HL-60 (cell line): ENCODE measurements at regions not wholly inside any gene's neighbourhood (a gene's known extent, or its start where the extent isn't known, plus 50 kb on each side); places are given as distances from the start of the nearest gene placed in this dataset.
"Not testable (repeated sequence)": the region's sequence is repeated elsewhere in the genome, so short reads cannot be mapped to it uniquely, and the experiment has no call there.

Experiments used
- DNase-seq, 2 experiments: peaks; one replicate each; pipeline ENCODE4 v3.0.0-alpha.2; 2010 to 2020; ENCODE audit warnings: low read depth in 1 of 2, low spot score in 1 of 2
- H3K27ac ChIP-seq: fragments of 250-450 bp; sonication (Bioruptor Pico); replicated peaks from 2 replicates; pipeline ENCODE4 v1.5.1; 2020; ENCODE audit warnings: mild to moderate bottlenecking, moderate library complexity
- H3K27me3 ChIP-seq: fragments of 250-450 bp; sonication (Bioruptor Pico); 2 replicates; pipeline ENCODE4 v1.5.1; 2021; ENCODE audit warnings: mild to moderate bottlenecking, moderate library complexity; ENCODE audit not compliant: insufficient read depth, poor library complexity, severe bottlenecking
- H3K4me3 ChIP-seq: replicated peaks from 2 replicates; pipeline ENCODE4 v1.5.1; 2011; ENCODE audit warnings: mild to moderate bottlenecking, control low read depth, low read length; ENCODE audit not compliant: insufficient read depth
- CTCF ChIP-seq: IDR thresholded peaks from one replicate; pipeline ENCODE4 v1.5.1; 2011; ENCODE audit warnings: low read length, control low read depth, inconsistent platforms; ENCODE audit not compliant: insufficient read depth
- GABPA ChIP-seq: IDR thresholded peaks from 2 replicates; pipeline ENCODE4 v1.6.1; 2012; ENCODE audit warnings: low read depth
- POLR2AphosphoS5 ChIP-seq: IDR thresholded peaks from 2 replicates; pipeline ENCODE4 v1.6.1; 2012; ENCODE audit warnings: low read depth
- REST ChIP-seq: IDR thresholded peaks from 2 replicates; pipeline ENCODE4 v1.6.1; 2012; ENCODE audit warnings: low read depth; ENCODE audit not compliant: insufficient replicate concordance
- SPI1 ChIP-seq: IDR thresholded peaks from 2 replicates; pipeline ENCODE4 v1.6.1; 2012; ENCODE audit warnings: low read depth, mild to moderate bottlenecking, borderline replicate concordance

- peaks cover 4% of the 10 kb centered on the region for H3K27me3 ChIP-seq
- TF ChIP-seq CTCF: no peak
- no peak for TF ChIP-seq SPI1
- TF ChIP-seq GABPA: no peak
- TF ChIP-seq POLR2AphosphoS5: no peak
- TF ChIP-seq REST: no peak
- no peak overlapping the region for H3K27ac ChIP-seq
- no peak overlapping the region for H3K4me3 ChIP-seq
- no peak for DNase-seq
Measured at GRCh38 chr15:91651251-91651650, 202.3 kb upstream of the SLCO3A1 start.

GRCh38 chr15:91652610-91653207 lies 200.8 kb upstream of the SLCO3A1 start:
- TF ChIP-seq CTCF (no peak), POLR2AphosphoS5 (no peak), REST (no peak), SPI1 (no peak; the same call in 1 of the 2 replicates), GABPA (no peak)
- H3K4me3 ChIP-seq: no peak overlapping the region
- H3K27me3 ChIP-seq: peaks cover 4% of the 10 kb centered on the region
- DNase-seq: peak in 1 of 2 experiments; percentile 48
- no peak overlapping the region for H3K27ac ChIP-seq

GRCh38 chr15:91655563-91656290 lies 197.8 kb upstream of the SLCO3A1 start:
- not testable (repeated sequence) for H3K27me3 ChIP-seq, H3K4me3 ChIP-seq, H3K27ac ChIP-seq, DNase-seq

GRCh38 chr15:91660174-91660649 lies 193.3 kb upstream of the SLCO3A1 start:
- no peak for TF ChIP-seq REST
- no peak for TF ChIP-seq POLR2AphosphoS5
- TF ChIP-seq GABPA: no peak
- no peak for TF ChIP-seq SPI1
- TF ChIP-seq CTCF: no peak
- H3K4me3 ChIP-seq: no peak overlapping the region
- peaks cover 6% of the 10 kb centered on the region for H3K27me3 ChIP-seq
- H3K27ac ChIP-seq: no peak overlapping the region
- no peak for DNase-seq
